GM21576 (cell line): ENCODE measurements at regions not wholly inside any gene's neighbourhood (a gene's known extent, or its start where the extent isn't known, plus 50 kb on each side); places are given as distances from the start of the nearest gene placed in this dataset.
"Not testable (repeated sequence)": the region's sequence is repeated elsewhere in the genome, so short reads cannot be mapped to it uniquely, and the experiment has no call there.

ENCODE experiments used
- ATAC-seq: cut with Tn5 transposase; IDR thresholded peaks from one replicate; pipeline ENCODE4 v1.9.1; 2021; ENCODE audit warnings: mild to moderate bottlenecking, moderate library complexity; ENCODE audit not compliant: unreplicated experiment

DNA sequence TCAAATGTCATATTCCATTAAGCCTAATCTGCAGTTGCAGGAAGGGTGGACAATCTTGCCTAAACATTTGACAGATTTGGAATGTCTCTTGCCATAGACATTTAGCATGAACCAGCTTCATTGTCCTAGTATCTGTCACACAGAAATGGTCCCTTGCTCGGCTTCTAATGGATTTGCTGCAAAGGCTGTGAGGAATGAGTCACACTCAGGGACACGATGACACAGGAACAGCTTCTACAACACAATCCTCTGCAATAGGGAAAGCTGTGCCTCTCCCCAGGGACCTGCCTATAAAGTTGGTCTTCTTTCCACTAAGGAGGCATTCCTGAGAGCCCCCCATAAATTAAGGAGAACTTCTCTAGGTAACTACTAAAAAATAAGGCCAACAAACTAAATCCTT, 155.1 kb upstream of the L3MBTL4 start:
- ATAC-seq = no peak

DNA sequence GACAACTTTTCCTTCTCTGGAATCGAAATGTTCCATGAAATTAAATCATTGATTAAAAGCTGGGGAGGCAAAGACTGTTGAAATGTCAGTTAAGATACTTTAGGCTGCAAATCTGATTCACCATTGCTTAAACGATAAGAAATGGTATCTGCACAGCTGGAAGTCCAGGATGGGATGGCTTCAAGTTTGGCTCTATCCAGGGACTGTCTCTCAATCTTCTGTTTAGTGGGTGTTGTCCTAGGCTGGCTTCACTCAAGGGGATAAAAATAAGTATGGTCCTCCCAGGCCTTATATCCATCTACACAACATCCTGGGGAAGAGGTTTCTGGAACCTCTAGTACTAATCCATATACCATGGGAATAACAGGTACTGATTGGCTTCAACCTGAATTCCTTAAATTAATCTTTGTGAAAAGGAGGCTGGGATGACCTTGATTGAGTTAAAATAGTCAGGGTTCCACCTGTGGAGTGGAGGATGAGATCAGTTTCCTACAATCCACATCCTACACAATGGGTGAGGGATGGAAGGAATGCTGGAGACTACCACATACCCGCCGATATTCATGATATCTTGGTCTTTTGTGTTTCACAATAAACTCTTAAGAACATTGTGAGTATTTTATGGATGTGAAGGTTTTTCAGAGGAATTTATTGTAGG, 156.0 kb upstream of the L3MBTL4 start:
- no peak for ATAC-seq

DNA sequence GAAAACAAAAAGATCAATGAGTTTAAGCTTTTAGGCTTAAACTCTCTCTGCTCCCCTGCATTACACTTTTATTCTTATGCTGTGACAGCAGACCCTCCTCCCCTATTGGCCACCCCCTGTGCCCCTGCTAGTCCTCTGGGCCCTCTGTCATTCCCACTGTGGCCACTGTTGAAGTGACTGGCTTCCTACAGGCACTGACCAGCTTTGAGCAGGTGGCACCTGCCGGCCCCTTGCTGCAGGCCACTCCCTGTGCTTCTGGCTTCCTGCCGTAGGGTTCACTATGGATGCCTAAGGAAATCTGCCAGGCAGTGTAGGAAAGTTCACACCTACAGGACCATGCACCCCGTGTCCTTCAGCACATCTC, 156.5 kb upstream of the L3MBTL4 start:
- ATAC-seq = no peak

DNA sequence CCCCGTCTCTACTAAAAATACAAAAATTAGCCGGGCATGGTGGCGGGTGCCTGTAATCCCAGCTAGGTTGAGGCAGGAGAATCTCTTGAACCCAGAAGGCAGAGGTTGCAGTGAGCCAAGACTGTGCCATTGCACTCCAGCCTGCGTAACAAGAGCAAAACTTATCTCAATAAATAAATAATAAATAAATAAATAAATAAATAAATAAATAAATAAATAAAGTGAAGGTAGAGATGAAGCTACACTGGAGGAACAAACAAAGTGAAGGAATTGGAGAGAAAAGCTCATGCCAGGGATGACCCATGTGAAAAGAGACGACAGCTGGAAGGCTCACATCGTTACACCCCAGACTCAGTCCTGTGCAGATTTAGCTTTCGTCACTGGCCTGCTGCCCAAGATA, 157.3 kb upstream of the ARHGAP28 start:
- not testable (repeated sequence) for ATAC-seq

DNA sequence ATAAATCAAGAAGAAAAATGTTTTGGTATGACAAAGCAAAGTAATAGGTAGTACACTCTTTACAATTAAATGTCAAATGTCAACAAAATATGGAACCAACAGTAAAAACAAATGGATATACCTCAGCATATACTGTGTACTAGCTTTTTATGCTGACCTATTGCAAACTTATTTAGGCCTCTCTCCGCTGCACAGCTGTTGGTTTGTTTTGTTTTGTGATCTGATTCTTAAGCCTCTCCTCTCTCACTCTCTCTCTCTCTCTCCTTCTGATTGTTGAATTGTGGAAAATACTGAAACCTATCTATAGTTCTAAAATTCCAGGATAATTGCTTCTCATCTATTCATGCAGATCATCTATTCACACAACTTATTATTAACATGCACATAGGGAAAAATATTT, 154.9 kb upstream of the ARHGAP28 start:
- no peak for ATAC-seq

DNA sequence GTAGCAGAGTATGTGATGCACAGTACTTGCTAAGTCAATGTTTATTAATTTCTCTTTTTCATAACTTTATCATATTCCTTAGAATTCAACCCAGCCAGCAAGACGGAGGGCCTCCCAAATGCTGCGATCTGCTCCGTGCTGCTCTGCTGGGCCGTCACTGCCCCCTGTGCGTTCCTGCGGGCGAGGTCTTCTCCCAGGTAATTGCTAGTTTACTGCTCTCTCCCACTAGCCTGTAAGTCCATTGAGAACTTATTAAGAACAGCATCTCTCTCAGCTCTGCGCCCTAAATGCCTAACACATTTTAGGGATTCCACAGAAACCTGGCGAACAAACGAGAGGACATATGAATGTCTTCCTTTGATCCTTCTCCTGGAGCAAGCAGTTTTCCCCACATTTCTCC, 153.6 kb upstream of the ARHGAP28 start:
- no peak for ATAC-seq

DNA sequence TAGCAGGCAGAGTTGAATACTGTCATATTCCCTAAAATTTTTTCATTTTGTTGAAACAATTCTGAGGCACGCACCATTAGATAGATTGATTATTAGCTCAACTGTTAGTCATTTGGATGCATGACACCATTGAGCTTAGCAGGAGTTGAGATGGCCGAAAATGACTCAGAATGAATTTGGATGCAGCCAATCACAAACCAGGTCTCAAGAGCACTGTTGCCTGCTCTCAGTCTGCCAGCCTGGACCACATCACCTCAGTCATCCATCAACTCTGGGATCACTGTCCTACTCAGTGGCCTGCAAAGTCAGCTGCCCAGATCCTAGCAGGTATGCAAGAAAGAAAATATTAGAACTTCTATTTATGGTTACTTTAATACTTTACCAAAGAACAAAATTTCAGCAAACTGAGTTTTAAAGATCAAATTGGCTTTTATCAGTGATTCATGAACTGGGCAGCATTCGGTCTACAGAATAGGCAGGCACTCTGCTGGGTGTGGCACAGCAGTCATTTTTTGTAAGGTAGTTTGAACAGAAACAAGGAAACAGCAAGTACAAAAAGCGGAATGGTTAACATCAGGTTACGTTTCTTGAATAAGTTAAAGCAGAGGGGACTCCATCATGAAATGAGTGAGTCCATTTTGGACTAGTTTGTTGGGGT, 152.7 kb upstream of the ARHGAP28 start:
- no peak for ATAC-seq

DNA sequence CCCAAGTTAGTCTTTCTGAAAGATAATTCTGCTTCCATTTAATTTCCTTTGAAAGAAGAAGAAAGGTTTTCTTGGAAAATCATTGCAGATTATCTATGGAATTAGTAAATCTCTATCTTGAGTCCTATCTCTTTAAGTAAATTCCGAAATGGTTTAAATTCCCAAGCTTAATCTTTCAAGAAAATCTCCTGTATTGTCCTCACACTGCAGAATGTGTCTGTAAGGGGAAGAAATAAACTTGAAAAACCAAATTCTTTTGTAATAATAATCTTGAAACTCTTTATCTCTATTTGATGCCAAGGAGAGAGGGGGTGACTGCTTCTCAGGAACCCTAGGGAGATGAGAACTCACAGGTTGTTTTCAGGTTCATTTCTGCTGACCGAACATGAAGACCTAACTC, 150.8 kb upstream of the ARHGAP28 start:
- no peak for ATAC-seq

DNA sequence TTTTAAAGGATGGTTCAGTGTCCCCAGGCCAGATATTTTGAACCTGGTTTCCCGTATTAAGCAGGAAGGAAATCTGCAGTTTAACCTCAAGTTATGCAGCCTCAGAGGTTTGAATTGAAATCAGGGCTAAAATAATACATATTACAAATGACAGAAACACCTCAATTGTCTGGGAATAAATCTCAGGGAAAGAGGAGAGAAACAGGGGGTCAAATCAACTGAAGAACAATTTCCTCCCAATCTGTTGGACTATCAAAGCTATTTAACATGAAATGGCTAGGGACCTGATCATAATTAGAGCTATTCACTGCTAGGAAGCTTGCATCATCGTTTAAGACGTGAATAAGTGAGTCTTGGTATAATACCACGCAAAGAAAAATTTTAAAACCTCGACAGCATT, 150.0 kb upstream of the ARHGAP28 start:
- no peak for ATAC-seq

DNA sequence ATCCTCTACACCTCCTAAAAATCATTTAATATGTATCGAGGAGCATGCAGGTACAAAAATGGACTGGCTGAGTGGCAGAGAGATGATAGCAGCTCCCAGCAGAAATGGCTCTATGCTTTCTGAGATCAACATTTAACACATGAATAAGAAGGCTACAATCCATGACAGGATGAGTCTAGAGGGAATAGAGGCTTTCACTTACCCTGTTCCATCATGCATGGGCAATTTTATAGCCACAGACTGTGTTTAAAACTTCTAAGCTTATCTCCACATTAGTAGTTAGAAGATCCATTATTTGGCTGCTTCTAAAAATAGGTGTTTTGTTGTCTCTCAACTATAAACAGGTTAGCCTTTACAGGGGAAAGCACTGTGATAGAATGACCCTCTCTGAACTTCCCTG, 149.1 kb upstream of the ARHGAP28 start:
- ATAC-seq = no peak

DNA sequence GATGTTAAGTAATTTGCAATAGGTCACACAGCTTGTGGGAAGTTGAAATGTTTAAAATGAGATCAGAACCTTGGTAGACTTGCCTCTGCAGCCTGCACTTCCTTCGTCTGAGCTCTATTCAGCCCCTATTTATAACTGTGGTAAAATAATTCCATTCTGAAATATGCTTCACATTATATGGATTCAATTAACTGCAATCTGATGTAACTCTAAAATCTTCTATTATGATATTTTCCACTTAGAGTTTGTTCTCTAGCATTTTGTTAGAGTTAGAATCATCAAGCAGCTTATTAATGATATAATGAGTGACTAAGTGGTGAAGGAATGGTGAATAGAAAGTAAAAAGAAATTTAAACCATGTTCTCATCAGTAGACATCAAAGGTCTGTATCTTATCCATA, 139.6 kb upstream of the ARHGAP28 start:
- no peak for ATAC-seq

DNA sequence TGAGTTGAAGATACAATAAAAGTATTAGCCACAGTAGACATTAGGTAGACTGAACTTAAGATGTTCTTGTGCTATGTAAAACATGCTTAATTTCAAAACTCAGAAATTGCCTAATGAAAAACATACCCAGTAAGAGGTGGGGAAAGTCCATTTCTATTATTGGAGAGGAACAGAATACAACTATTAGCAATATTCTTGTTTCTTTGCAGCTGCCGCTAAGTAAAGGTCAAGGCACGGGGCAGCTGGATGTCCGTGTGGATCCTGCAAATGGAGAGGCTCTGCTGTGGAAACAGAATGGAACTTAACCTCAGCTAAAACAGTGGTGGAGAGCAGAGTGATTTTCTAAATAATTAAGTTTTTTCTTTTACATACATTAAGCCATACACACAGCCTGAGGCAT, 139.2 kb upstream of the ARHGAP28 start:
- ATAC-seq = no peak

DNA sequence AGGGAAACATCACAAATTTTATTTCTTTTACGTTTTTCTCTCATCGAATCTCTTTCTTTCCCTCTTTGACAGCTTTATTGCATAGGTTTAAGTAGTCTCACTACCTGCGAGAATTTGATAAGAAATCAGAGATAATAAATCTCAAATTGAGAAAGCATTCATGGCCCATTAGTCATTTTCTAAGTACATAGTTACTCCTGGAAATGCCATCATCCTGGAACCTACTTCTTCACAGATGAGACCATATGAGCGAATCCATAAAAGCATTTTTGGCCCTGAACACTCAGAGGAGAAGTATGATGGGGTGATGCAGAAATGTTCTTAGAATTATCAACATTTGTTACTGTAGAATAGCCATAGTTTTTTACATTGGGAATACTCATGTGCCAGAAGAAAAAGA, 138.0 kb upstream of the ARHGAP28 start:
- ATAC-seq = no peak

DNA sequence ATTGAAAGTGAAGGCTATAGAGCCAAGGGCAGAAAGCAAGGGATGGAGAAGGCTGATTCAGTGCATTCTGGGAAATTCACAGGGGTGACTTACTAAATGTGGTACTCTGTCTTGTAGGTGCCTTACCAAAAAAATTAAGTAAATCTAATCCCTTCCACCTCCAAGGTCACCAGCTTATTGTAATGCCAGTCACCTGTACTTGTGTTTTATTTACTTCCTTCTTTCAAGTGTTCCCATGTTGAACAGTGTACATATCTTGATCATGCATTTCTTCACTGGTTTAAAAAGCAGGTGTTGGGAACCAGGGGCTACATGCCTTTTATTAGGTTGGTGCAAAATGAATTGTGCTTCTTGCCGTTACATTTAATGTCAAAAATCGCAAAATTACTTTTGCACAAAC, 137.0 kb upstream of the ARHGAP28 start:
- ATAC-seq = no peak

DNA sequence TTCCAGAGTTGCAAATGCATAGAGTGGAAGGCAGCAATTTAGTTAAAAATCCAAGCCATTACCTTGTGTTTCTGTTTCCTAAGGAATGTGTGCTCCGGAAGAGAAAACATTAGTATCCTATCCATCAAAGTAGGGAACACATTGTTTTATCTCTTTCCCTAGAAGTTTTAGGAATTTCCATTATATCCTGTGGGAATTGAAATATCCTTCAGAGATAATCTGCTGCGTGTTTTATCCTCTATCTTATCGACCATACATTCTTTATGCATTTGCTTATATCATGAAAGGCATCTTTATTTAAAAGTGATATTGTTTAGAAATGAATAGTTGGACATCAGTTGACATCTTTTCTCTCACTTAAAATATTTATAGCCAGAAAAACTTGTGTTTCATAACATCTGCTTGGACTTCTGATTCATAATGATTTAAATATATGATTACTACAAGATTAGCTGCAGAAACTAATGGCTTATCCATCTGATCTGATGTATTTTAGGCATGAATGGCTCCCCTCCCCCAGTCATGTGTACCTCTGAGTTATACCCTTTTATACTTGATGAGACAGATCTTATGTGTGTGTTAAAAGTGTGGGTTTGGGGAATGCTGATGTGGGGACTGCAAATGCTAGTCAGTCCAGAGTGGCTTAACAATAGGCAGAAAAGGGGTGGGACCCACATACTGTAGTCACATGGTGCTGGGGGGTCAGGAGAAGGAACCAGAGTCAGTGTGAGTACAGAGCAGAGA, 136.2 kb upstream of the ARHGAP28 start:
- ATAC-seq = no peak

DNA sequence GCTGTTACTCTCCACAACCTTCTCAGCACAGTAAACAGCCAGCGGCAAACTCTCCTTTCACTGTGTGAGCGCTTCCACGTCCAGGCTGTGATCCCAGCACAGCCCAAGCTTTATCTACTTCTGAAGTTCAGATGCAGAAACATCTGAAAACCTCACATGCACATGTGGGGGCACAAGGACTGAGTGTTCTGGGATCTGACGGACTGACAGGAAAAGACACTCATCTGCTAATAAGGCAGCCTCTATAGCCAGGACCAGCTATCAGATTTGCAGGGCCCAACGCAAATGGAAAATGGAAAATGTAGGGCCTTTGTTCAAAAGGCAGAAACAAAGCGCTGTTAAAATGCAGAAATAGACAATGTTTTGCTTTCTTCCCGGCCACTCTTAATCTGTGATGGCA, 133.8 kb upstream of the ARHGAP28 start:
- ATAC-seq = no peak

DNA sequence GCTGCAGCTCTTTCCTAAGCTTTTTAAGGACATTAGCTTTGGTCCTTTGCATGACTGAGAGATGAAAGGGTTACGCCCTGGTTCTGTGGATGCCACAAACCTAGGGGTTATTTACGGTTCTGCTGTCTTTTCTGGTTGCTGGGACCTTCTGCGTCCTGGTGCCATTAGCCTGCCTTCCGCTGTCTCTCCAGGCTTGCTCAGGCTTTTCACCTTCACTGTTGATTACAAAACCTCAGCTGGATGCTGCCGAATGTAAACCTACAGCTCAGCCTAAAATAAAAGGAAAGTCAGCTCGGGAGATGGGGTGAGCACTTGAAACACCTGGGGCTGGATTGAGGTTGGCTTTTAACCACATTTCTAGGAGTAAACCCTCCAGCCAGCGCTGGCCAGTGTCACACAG, 130.9 kb upstream of the ARHGAP28 start:
- no peak for ATAC-seq

DNA sequence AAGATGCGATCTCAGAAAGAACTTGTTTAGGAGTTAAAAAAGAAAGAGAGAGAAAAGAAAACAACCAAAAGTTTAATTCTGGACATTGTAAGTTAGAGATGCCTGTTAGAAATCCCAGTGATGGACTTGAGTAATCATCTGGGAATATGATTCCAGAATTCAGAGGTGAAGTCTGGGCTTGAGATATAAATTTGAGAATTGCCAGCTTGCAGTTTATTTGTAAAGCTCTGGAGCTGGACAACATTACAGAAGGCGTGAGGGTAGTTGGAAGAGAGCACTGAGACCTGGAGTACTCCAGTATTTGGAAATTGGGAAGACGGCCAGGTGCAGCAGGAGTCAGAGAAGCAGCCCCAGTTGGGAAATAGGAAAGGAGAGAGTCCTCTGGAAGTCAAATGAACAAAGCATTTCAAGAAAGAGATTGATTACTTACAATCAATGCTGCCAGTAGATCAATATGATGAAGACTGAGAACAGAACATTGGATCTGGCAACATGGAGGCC, 128.8 kb upstream of the ARHGAP28 start:
- ATAC-seq = no peak

DNA sequence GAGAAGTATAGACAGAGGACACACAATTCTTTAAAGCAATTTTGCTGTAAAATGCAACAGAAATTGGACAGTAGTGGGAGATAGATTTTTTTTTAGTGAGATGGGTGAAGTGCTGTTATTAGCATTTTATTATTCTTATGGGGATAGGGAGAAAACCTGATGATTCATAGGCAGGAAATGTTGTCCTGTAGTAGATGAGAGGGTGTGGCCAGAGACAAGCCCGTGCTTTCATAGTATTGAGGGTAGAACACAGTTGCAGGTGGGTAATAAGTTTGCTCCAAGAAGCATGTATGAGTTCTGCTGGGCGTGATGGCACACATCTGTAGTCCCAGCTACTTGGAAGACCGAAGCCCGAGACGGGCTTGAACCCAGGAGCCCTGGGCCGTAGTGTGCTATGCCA, 128.3 kb upstream of the ARHGAP28 start:
- ATAC-seq = no peak

DNA sequence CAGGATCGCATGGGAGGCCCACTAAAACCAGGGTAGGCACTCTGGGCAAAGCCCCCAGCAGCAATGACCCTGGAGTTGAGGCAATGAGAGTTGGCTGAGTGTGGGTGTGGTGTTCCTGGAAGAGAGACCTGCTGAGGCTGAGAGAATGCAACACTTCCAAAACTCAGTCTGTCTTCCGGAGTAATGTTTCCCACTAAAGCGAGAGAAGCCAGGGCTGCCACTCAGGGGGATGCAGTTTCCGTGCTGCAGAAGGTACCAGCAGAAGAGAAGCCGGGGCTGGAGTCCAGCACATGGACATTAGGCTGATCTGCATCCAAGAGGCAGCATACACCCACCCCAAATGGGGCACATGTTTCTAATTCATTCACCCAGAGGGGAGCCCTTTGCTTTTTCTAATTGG, 127.2 kb upstream of the ARHGAP28 start:
- ATAC-seq = no peak

DNA sequence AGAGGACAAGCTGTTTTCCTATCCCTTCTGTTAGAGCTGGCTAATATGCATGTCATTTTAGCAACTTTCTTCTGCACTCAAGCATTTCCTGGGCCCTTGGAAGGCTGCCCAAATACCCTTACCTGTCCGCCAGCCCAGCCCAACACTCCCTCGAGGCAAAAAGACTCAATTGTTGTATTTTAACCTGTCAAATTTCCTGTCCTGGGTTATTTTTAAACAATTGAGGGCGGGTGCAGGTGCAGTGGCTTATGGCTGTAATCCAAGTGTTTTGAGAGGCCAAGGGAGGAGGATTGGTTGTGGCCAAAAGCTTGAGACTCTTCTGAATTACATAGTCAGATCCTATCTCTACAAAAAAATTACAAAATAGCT, 125.0 kb upstream of the ARHGAP28 start:
- no peak for ATAC-seq

DNA sequence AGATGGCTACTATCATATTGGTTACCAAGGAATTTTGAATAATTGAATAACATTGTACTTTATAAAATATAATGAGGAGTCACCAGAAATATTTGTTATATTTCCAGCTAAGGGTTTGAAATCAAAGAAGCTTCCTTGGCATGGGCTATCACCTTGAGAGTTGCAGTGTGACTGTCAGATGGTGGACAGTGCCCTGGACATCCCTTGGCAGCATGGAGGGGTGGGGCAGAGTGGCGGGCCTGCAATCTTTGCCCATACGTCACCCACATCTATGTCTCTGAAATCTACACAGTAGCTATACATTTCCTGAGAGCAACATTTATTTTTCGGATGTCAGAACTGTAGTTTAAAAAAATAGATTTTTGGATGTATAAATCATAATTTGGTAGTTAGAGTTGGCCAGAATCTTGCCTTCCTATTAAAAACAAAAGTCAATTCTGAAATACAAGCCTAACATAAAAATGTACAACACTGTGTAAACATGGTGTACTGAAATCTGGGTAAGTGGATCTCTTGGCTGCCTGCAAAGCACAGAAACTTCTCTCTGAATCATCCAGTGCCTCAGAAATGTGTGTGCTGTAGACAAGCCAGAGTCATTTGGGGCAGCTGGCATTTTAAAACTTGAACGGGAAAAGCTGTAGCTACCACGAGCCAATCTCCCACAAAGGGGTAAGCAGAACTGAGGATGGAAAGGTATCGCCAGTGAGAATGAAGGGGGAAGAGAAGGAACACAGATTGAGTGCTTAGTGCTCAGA, 124.2 kb upstream of the ARHGAP28 start:
- no peak for ATAC-seq
